HG02938 (cell line): ENCODE measurements at regions not wholly inside any gene's neighbourhood (a gene's known extent, or its start where the extent isn't known, plus 50 kb on each side); places are given as distances from the start of the nearest gene placed in this dataset.

Experiments
- ATAC-seq: cut with Tn5 transposase; IDR thresholded peaks from one replicate; pipeline ENCODE4 v1.9.1; 2021; ENCODE audit warnings: mild to moderate bottlenecking, moderate library complexity; ENCODE audit not compliant: unreplicated experiment

DNA sequence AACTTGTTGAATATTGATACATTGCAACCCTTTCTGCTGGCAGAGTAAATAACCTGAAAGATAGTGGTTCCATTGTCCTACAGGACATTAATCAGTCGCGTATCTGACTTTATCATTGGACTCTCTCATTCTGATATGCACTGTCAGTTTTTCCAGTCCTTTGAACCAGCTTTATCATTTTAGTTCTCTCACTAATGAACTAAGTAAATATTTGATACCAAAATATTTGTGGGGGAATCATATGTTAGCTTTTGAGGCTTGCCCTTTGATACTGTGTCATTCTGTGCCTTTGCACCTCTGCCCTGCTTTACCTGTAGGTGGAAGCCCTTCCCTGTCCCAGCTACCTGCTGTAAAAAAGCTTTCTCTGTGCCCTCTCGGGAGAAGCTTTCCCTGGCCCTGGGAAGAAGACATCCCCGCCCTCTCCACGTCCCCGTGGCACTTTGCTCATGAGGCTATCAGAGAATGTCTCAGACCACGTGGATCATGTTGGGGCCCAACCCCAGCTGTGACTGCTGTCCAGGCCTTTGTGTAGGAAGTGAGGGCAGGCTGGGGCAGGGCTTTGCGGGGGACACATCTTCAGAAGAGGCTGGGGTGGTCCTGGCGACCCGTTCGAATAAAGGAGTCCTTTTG lies 117.8 kb upstream of the NXT1 start:
- no peak for ATAC-seq

DNA sequence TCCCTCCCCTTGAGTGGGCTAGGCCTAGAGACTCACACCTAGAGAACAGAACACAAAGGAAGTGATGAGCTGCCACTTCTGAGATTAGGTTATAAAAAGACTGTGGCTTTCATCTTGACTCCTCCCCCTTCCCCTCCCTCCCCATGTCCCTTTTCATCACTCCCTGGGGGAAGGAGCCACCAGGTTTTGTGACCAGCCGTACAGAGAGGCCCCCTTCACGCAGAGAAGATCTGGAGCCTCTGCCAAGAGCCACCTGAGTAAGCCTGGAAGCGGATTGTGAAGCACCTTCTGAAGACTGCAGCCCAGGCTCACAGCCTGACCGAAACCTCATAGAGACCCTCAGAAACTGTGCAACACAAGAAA lies 118.4 kb upstream of the NXT1 start:
- no peak for ATAC-seq

DNA sequence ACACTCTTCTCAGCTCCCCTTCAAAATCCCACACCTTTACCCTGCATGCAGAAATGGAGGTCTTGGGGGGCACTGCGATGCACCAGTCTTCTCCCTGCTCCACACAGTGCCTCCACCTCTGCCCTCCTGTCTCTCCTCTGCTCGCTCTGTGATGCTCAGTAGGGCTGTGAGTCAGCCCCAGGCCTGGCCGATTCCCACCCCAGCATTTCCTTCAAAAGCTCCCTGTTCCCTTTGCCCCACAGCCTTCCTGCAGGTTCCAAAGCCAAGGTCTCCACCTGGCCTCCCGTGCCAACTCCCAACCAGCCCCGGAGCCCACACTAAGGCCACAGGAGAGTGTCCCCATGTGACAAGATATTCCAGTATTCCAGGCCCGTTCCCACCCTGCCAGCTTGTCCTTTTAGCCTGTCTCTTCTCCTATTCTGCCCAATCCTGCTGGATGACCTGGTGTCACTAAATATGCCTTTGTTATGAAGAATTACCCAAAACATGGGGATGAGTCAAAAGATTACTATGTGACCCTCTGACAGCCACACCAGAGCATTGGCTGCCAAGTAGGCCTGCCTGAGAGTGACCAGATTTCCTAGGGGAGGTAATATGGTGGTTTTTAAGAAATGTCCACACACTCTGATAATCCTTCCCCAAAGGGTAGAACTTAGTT lies 118.9 kb upstream of the NXT1 start:
- ATAC-seq: no peak

DNA sequence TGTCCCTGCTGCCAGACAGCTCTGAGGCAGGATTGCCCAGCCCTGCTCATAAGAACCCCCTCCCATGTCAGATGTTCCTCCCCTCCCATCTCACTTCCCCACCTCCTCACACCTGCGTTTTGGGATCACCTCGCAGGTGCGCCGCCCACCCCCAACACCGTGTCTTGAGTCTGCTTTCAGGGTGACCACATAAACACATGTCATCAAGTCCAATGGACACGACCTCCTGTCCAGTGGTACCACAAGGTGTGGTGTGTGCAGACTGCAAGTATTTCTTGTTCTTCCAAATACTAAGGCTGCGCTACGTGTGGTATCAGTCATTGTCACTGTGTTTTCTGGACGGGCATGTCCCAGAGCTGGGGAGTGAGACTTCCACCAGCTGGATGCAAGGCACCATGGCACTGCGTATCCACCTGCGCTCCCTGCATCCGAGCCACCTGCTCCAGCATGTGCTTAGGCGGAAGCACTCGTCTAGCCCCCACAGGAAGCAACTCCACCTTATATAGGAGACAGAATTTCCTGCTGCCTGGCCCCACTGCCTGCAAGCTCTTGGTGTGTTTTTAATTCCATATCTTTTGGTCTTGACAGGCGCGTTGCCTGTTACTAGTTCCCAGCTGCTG lies 119.7 kb upstream of the NXT1 start:
- ATAC-seq: no peak

DNA sequence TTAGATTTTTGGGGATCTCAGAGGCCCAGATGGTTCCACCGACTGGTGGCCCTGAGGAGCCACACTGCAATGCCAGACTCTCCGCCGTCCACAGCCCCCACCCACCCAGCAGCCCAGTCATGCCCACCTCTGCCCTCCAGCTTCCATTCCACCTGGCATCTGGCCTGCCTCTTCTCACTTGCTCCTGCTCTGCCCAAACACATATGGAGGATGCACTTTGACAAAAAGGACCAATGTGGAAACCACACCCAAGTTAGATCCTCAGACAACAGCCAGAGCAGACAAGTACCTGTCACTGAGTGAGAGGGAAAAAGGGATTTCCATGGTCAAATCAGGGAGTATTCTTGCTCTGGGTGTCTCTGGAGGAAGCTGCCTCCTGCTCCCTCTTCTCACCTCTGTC lies 120.6 kb upstream of the NXT1 start:
- no peak for ATAC-seq

DNA sequence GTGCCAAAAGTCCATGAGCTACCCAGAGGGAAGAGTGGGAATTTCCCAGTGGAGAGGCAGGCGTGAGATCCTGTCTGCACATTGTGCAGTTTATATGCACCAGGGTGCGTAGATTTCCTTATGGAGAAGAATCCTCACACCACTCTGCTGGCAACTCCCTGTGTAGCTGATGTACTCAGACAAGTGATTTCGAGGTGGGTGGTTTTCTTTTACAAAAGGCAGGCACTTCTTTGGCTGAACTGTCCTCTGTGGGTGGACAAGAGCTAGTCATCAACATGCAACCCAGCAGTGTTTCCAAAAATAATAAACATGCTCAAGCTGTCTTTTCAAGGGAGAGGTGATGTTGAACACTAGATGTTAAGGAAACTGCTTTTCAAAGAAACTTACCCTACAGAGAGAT lies 121.7 kb upstream of the NXT1 start:
- no peak for ATAC-seq

DNA sequence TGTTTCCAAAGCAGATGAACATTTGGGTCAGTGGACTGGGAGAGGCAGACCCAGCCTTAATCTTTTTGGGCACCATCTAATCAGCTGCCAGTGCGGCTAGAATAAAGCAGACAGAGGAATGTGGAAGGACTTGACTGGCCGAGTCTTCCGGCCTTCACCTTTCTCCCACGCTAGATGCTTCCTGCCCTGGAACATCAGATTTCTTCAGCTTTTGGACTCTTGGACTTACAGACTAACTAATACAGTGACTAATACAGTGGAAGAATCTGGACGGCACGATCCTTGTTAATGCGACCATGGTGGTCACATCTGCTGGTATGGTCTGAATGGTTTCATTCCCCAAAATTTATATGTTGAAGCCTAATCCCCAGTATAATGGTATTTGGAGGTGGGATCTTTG lies 122.6 kb upstream of the NXT1 start:
- no peak for ATAC-seq

DNA sequence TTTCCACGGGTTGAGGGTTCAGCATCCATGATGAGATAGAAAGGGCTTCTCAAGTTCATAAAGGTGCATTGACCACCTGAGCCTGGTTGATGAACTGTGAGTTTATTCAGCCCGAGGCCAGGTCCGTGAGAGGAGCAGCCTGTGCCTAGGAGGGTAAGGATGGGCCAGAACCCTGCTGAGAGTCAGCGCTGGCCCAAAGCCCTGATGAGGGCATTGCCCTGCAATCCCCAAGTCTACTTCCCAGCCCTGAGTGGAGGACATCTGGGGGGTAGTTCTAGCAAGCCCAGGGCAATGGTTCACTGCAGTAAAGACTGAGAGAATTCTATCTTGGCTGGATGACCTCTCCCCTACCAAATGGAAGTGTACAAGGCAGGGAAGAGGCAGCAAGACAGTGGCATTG lies 123.3 kb upstream of the NXT1 start:
- no peak for ATAC-seq

DNA sequence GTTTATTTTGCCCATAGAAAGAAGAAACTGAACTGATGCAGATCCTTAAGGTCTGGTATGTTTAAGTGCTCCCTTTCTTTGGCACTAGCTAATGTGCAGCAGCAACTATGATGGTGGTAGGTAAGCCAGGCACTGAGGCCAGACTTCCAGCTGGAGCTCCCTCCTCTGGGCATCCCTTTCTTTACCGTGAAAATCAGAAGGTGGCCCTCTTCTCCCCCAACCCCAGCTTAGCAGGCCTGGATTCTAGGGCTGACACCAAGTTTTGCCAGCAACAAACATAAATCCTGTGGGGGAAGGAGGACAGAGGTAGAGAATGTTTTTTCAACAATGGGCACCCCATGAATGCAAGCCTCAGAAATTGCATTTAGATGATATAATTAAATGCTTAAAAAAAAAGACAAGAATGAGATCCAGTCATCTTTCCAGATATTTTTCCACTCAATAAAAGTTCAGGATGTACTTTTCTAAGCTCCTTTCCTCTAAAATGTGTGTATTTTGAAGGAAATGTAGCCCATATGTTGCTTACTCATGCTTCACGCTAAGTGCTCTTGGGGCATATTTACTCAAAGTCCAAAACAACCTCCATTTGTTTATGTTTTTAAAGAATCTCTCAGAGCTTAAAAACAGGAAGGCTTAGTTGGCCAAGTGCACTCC lies 123.9 kb upstream of the NXT1 start:
- ATAC-seq: no peak

DNA sequence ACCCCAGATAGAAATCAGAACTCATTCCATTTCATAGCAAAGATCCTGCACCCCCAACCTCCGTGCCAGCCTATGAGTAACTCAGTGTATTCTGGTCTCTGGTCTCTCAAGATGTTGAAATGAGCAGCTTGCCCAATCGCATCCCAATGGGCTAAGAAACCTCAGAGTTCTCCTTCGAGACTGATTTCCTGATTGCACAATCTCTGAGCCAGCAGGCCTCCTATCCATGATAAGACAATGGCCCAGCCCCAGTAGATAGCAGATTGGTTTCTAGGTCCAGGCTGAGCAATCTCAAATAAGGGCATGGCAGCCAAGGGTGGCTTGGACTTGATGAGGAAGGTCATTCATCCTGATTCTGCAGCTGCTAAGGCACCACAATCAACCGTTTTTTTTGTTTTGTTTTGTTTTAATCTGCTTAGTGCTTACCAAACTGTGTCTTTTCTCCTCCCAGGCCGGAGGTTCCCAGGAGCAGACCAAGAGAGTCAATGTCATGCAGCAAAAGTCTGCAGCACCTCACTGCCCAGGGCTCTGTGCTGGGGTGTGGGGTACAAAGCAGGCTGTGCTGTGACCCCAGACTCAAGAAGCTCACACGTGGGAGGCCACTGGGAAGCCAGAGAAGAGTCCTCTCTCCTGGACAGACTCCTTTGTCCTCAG lies 125.1 kb upstream of the NXT1 start:
- no peak for ATAC-seq

DNA sequence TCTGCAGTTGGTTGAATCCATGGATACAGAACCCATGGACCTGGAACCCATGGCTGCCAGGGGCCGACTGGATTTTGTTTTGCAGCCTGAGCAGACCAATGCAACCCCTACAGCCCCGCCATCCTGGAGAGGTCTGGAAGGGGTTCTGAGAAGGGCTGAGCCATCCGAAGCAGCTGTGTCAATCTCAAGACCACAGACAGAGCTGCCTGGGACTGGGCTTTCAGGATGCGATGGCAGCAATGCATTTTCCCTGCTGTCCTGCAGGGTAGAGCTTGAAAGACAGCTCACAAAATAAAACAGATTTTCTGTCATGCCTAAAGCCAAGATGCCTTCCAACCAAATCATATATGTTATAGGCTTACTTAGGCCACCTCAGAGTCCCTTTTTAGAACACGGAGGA lies 125.8 kb upstream of the NXT1 start:
- no peak for ATAC-seq

DNA sequence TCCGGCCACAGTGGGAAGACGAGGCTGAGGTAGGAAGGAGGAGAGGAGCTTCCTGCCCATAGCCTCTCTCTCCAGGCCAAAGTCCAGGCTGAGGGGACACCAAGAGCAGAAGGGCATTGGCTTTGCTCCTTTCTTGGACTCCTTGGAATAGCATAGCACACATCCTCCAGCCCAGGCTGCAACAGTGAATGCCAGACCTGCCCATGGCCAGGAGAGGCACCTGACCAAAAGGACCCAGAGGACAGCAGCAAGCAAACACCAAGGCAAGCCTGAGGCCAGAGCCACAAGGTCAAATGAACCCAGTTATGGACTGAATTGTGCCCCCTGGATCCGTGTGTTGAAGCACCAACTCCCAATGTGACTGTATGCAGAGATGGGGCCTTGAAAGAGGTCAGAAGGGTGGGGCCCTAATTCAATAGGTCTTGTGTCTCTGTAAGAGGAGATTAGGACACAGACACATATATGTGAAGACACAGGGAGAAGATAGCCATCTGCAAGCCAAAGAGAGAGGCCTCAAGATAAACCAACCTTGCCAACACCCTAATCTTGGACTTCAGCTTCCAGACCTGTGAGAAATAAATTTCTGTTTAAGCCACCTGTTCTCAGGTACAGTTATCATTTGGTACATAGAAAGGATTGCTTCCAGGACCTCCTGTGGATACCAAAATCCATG lies 126.5 kb upstream of the NXT1 start:
- no peak for ATAC-seq

DNA sequence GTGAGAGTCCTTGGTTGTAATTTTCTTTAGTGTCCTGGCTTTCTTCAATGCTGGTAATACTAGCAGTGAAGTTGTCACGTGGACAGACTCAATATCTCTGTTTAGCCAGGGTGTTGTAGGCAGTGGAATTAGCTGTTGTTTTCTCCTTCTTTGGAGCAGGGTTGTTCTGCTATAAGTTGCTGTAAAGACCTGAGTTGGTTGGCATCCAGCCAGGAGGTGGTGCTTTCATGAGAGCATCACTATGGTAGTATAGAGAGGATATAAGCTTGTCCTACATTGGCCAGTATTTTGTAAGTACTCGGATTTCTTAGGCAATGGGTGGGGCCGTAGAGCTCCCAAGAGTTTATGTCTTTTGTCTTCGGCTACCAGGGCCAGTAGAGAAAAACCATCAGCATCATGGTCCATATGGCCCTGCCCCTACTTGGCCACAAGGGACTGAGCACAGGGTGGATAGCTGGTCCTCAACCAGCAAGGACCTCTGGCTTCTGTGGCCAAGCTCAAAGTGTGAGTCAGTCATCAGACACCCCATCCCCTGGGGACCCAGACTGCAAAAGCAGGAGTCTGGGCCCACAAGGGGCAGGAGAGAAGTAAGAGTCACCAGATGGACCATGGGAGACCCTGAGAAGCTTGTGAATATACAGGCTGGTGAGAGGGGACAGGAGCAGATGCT lies 127.9 kb upstream of the NXT1 start:
- ATAC-seq: no peak

DNA sequence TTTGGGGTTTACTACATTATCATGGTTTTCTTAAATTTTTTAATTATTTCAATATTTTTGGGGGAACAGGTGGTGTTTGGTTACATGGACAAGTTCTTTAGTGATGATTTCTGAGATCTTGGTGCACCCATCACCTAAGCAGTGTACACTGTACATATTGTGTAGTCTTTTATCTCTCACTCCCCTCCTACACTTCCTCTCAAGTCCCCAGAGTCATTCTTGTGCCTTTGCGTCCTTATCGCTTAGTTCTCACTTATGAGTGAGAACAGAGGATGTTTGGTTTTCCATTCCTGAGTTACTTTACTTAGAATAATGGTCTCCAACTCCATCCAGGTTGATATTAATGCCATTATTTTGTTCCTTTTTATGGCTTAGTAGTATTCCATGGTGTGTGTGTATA lies 130.9 kb upstream of the CD93 start:
- ATAC-seq: no peak

DNA sequence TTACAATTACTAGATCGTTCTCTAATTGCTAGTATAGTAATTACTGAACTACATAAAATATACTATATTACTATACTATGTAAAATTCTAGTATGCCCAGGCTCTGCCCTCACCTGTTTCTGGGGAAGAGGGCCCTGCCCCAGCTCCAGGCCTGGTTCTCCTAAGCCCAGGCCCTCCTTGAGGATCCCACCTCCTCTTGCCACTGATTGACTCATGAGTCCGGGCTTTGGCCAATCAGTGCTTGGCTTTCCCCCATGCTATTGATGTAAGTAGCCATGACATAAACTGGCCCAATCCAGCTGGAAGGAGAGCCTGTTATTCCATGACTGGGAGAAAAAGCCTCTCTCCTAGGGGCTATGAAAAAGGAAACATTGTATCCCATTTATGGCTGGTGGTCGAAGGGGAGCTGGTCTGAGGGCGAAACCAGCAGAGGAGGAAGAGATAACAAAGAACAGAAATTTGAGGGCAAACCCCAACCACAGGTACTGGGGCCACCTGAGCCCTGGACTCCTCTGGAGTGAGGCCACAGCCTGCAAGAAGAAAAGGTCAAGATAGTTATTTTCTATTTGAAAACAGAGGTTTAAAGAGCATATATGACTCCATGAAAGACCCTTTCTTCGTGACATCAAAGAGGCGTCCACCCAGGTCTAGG lies 129.3 kb upstream of the CD93 start:
- no peak for ATAC-seq

DNA sequence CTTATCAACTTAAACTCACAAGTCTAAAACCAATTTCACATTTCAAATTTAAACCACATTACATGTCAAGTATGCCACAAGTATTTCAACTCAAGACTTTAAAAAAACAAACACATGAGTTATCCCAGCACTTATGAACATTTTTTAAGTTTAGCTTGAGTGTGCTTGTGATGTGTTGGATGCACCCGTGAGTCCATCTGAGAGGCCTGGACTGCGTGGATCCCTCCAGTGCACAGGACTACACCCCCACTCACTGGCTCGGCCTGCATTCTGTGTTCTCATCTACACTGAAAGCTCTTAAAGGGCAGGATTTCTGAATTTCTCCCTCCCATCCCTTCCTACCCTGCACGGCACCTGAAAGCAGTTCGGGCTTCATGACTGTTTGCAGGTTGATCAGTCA lies 128.8 kb upstream of the CD93 start:
- no peak for ATAC-seq

DNA sequence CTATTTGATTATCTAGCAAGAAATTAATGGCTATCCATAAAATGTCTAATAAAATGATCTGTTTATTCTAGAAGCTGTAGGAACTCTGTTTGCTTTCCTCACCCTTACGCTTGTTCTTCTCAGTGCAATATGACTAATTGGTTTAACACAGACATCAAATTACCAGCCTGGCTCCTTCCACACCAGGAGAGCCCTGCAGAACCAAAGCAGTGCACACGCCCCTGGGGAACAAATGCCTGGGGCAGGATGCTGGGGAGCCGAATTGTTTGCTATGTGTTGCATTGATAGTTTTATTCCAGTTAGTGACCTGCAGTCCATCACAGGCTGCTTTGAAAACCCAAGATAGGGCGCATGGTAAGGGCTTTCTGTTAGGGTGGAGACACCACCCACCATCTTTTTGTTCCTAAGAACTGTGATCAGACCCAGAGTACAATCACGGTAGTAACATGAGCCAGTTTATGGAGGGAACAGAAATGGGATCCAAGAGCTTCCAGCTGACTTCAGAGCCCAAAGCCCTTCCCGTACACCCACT lies 126.4 kb upstream of the CD93 start:
- no peak for ATAC-seq

DNA sequence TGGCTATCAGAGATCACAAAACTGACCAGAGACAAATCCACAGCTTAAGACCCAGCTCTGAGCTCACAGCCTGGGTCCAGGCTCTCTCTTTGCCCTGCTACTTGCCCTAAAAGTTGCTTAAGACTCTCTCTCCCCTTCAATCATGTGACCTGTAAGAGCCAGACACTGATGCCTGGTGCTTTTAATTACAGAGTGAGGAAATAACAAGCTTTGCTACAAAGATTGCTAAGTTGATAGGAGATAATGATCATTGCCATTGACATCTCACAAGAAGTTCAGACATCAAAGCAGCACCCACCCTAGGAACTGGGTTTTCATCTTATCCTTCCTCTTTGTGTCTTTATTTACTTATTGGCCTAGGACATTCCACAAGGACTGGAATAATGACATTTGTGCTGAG lies 125.9 kb upstream of the CD93 start:
- no peak for ATAC-seq

DNA sequence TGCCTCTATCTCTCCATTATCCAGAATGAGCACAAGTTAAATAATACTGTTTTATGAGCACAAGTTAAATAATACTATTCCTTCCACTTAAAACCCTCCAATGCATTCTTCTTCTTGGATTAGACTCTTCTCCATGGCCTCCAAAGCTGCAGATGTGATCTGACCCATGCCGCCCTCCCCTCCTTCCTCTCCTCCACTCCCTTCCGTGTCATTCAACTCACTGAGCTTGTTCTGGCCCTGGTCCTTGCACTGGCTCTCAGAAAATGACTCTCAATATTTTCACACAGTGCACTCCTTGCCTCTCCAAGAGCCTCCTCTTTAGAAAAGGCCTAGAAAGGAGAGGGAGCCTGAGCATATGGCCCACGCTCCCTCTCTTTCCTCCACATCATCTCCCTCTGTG lies 125.0 kb upstream of the CD93 start:
- ATAC-seq: no peak
